ENCODE measurements at regions not wholly inside any gene's neighbourhood (a gene's known extent, or its start where the extent isn't known, plus 50 kb on each side); places are given as distances from the start of the nearest gene placed in this dataset.

DNA sequence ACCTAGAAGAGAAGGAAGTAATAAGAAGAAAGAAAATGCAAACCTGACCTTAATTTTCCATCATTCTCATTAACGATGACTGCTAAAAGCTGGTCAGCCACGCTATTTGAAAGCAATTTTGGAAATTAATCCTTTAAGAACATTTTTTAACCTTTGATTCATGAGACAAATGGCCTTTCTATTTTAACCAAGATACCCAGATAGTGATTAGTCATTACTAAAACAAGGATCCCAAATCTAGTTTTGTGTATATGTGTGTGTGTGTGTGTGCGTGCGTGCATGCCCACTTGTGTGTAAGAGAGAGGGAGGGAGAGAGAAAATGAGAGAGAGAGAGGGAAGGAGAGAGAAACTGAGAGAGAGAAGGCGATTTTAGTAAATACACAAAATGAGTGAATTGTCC is 329.5 kb downstream of the DEPDC1B start:
- no peak for DNase-seq

DNA sequence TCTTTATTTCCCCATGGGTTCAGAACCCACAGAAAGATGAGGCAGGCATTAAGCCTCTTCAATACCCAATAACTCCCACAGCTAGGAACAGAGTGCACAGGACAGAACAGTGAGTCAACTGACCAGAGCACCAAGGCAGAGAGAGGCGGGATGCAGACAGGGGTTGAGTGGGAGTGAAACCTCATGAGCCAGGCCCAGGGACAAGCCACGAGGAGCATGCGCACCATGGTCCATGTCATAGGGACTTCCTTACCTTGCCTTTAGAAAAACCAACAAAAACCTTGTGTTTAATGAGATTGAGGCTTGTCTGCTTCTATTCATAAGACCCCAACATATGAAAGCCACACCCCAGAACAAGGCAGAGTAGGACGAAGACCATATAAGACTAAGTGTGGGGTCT is 330.6 kb downstream of the DEPDC1B start:
- DNase-seq, result no peak

DNA sequence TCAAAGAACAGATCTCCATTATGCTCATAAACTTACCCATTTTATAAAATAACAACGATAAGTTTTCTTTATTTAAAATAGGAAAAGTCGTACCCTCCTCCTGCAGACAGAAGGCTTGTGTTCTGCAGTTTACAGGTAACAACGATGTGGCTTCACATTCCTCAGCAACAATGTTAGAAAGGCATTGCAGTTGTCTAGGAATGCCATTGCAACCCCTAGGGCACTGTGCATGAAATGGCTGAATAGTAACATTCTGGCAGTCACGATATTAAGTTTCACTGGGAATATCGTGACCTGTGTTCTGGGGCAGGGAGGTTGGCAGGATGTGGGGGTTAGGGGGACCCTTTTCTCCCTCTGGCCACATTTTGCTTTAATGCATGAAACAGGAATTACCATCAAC is 331.9 kb downstream of the DEPDC1B start:
- no peak for DNase-seq

DNA sequence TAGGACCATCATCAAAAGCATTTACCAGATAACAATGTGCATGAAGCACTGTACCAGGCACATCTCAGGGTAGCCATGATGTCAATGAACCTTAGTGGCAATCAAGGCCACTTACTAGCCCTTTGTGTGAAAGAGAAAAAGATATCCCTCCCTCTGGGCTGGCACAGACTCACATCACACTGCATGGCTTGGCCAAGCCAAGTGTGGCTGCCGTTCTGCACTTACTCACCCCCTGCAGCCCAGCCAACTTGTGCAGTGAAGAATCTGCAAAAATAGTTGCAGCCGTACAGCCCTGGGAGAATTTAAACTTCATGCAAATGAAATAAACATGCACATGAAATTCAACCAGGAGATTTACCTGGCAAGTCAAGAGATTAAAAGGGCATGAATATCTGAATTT is 333.5 kb downstream of the DEPDC1B start:
- no peak for DNase-seq

DNA sequence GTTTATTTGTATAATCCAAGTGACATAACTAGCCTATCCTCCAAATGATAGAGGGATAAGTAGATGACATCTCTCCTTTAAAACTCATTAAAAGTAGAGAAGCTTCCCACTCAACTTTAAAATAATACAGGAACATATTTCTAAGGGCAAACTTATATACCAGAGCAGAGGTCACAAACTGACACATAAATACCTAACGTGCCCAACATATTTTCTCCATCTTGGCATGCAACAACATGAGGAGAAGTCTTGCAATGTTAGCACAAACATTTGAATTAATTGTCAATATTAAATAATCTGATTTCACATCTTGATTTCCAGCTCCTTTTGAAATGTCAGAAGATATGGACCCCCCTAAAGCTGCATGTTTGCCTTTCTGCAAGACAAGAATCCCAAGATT is 335.0 kb downstream of the DEPDC1B start:
- no peak for DNase-seq

DNA sequence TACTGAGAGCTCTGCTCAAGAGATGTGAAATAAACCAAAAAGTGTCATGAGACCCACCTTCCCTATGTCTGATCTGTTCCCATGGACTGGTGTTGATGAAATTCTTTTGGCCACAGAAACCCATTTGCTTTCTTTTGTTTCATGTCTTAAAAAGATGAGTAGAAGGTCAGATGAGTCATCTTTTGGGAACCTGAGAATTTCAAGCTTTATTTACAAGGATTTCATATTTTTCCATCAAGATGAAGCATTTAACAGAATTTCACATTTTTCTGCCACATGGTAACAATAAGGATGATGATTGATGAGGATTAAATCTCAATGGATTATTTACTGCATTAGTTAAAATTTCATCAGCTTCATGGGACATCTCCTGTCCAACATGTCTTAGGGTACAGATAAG is 337.8 kb downstream of the DEPDC1B start:
- DNase-seq, result no peak

DNA sequence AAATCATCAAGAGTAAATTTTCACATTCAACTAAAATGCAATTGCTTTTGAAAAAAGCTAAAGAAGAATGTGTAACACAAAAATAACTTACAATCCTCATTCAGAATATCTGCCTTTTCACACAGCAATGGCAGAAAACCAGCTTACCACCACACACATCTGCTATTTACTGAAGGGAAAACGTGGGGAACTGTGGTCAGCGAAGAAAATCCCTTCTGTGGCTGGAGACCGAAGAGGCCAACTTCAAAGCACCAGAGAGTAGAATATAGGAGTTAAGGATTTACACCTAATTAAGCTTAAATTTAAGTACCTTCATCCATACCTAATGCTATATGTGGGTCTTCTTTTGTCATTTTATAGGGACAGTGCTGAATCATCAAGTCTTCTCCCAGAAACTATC is 339.6 kb downstream of the DEPDC1B start:
- DNase-seq, result no peak

DNA sequence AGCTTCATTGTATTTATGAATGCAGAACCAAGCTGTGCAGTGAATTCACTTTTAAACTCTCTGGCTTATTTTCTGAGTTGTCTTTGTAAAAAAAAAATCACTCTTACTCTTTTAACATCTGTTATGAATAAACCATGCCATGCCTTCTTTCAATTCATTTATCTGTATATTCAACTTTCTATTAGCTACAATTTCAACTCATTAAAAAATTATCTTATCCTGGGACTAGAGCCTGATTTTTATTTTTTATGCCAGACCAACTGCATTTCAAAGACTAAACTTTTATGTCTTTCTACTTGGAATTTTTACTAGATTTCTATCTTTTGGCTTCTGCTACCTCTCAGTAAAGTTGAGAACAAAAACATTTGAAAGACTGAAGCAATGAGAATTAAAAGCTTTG is 342.7 kb downstream of the DEPDC1B start:
- no peak for DNase-seq

DNA sequence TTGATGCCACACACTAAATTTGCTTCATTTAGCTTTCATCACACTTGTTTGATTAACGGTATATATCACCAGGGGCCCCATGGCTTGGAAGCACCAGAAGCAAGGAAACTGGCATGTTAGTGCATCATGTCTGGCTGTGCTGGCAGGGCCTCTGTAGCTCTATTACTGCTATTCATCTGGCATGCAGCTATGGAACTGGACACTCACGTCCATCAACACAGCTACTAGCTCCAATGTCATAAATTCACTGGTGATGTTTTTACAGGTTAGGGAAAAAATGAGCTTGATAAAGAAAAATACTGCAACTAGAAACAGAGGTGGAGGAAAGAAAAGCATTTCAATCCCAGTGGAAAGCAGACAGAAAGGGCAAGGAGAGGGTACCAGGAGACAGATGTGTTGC is 343.2 kb downstream of the DEPDC1B start:
- no peak for DNase-seq

DNA sequence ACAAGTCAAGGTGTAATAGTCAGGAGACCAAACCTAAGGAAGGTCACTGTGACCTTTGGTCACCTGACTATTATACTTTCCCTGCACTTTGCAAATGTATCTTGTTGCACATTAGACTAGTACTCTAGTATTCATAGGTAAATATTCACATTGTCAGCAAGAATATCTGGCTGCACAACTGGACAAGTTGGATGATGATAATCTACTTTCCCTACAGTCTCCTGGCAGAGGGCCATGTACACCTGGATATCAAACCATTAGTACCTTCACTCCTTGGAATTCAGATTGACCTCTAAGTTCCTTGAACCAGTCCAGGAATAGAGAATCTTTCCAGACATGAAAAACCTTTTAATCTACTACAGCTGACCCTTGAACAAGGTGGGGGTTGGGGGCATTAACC is 344.8 kb downstream of the DEPDC1B start:
- DNase-seq, result no peak

DNA sequence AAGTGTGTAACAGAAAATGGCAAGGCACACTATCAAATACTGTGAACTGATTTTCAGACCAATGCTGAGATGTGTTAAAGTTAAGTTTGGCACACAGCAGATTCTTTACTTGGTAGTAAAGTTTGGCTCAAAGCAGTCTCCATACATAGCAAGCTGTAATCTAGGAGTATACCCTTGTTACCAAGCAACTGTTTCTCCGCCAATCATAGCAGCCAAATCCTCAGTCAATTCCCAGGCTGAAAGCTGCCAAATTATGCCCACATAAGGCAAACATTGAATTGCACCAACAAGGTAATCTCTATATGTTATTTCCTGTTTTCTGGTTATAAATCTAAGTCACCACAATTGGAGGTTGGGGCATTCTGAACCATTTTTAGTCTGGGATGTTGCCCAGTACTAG is 345.7 kb downstream of the DEPDC1B start:
- DNase-seq, result no peak

DNA sequence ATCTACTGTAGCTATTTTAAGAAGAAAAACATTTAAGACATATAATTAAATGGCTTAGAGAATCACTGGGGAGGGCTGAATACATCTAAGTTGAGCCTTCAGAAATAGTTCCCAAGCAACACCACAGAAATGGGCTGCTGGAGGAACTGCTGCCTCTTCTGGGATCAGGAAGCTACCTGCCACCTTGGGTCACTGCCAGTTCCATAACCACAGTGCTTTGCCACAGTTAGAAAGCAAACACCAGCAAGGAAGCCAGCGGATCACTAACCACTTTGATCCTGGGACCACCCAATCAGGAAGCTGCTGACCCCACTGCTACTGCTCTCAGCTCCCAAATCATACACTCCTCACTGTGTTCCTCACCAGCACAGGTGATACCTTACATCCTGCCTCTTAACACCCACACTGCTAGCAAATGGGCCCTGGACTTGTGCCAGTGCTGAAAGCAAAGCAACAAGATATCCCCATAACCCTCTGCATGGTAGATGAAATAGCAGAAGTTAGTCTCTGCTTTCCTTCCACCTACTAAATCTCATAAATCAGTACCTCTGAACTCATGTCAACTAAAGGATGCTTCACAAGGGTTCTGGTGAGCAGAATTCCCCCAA is 346.9 kb downstream of the DEPDC1B start:
- no peak for DNase-seq

DNA sequence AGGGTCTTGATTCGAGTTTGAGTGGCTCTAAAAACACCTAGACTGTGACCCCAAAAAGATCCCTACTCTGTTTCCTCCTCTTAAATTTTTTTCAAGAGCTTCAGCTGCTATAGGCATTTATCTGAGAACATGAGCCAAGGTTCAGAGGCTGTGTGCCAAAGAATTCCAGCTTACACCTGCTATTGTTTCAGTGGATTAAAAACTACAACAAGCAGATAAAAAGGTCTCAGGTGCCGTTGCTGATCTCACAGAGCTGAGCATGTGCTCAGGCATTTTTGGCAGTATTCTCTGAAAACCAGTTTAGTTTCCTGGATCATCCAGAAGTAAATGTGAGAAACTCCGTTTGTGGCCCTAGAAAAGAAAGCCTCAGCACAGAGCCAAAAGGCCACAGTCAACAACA is 349.2 kb downstream of the DEPDC1B start:
- no peak for DNase-seq

DNA sequence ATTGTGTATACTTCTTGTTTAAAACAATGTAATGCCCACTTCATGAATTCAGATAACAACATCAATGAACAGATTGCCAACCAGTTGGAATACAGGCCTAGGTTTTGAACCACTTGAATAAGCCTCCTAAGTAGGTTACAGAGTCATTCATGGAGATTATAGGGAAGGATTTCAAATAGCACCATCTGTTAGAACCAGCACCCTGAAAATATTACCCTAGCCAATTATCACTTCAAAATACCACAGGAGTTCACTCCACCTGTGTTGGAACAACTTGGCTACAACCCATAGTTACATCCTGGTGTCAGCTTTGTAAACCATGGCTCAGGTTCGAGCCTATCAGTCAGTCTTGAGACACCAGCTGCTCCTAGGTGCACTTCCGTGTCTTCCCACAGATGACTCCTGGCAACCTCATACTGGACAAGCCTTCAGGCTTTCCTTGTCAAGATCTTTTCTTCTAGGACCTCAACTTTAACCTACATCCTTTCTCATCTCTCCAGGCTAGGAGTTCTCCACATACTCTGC is 350.0 kb downstream of the DEPDC1B start:
- DNase-seq, result no peak

DNA sequence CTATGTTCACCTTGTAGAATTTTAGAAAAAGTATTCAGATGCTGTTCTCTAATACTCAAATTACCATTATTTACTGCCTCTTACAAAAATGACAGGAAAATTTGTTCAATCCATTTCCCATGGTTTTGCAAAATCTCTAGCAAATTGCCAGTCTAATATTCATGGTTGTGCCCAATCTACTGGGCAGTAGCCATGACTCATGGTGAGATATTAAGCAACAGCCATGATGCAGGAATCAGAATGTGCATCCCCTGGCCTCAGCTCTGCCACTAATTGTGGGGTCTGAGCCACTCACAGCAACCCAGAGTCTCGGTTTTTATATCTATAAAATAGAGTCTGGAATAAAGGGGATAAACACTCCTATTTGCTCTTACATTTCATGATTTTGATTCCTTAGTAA is 353.6 kb downstream of the DEPDC1B start:
- no peak for DNase-seq

DNA sequence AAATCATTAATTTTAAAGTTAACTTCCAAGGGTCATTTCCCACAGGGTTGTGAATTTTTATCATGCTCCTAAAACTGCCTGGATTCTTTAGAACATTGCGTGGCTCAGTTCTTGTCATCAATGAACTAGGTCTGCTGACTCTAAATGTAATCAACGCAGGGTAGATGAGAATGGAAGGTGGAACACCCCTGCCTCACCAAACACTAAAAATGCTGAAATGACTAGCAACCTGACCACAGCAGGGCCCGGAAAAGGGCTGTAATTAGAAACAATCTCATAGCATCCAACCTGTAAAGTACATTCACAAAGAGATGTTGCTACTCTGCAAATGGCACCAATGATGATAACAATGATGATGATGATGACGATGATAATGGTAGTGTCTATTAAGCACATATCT is 356.9 kb downstream of the DEPDC1B start:
- no peak for DNase-seq

DNA sequence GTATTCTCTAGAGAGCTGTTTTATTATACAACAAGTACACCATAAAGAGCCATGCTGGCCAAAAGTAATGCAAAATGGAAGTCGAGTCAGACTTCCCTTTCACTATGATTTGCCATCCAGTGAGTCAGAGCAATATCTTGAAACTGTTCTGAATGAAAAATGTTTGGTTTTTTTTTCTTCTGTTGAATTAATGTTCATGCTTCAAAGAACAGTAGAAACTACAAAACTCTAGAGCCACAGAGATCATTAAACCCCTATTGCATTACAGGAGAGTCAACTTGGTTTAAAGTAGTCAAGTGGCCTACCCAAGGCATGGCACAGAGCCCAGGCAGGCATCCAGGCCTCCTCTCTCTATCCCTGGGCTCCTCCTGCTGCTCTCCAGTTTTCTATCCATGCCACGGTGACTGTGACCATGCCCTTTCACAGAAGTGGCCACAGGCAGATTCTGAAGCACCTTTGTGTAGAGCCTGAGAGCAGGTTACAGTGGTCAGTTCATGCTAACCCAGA is 358.9 kb downstream of the DEPDC1B start:
- no peak for DNase-seq

DNA sequence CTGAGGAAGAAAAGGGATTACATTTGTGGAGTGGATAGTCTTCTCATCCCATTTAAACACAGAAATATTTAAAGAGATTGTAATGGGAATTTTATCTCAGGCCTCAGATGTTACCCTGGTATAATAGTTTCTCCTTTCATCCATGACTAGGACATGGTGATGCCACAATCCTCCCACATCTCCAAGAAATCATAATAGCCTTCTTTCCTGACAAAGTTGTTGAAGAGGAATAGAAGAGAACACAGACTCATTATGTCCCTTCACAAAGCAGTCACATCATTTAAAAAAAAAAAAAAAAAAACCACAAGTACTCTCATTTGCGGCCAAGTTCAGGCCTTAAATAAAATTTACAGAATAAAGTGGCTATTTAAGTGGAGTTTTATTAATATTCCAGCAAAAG is 359.6 kb downstream of the DEPDC1B start:
- DNase-seq, result no peak

DNA sequence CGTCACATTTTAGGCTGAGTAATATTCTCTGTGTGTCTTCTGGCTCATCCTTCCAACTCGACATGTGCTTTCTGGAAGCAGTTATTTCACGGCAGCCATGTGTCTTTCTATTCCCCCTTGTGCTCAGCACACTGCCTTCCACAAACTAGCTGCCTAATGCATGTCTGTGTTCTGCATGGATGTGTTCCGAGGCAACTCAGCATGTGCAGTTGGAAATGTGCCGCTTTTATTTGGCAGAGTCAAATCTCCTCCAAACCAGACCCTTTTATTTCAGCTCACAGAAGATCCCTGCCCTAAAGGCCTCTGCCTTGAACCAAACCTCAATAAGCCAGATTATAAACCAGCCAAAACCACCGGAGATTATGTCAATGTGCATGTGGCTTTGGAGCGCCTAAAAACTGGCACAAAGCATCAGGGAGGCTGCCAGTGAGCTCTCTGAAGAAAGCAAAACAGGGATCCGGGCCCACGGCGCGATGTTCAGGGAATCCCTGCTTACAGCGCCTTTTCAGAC is 360.2 kb downstream of the DEPDC1B start:
- DNase-seq, result no peak

DNA sequence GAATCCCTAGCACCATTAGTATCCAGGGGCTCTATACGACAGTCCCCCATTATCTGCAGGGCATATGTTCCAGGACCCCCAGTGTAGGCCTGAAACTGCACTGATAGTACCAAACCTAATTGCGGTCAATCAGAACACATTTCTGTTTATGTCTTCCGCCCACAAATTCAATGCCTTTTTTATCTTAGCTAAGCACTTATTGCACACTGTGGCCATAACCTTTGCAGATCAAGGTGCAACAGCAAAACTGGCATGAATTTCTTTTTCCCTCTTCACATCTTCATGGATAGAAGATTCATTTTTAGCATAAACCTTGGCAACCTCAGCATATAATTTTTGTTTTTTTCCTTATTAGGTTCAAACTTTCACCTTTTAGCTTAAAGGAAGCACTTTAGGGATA is 361.1 kb downstream of the DEPDC1B start:
- DNase-seq, result no peak

DNA sequence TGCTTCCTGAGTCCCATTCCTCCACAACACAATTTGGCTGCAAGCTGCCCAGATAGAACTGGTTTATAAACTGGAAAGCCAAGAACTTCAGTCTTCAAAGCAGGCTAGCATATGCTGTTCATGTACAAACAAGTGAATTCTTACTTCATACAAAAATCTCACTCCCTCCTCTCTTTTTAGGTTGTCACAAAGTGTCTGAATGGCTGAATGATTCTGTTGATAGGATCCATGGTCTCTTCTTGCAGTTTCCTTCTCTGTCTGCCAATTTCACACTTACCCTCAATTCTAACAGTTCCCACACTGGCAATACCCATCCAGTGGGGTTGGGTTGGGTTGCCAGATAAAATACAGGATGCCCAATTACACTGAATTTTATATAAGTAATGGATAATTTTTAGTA is 363.5 kb downstream of the DEPDC1B start:
- no peak for DNase-seq

DNA sequence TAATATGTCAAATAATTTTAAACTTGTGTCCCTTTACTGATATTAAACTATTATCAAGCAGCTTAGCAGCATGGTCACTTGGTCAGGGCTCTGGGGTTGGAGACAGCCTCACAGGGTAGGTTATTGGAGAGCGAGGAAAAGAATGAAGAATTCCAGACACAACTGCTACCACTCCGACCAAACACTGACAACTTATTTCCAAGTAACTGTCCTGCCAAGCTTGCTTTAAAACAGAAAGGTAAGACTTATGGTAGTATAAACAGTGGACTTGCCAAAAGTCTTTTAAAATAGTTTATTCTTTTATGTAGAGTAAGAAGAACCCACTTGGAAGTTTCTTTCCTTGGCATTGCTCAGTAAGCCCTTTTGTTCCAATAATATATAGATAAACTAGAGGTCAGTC is 364.1 kb downstream of the DEPDC1B start:
- DNase-seq, result no peak

DNA sequence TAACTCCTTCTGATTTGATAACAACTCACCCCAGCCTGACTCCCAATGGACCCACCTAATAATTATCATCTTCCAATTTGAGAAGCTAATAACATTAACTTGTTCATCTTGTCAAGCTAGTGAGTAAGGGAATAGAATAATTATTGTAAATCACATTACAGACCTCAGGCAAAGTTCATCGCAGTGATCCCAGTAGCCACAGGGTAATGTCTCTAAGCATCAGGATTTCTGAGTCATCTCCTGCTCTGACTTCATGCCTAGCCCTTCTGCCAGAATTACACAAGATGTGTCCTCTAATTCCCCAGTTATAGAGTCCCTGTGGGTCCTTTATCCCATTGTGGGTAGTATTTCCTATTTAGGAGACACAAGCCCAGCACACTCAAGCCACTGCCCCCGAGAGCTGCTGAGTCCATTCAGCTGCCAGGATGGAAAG is 365.7 kb downstream of the DEPDC1B start:
- no peak for DNase-seq

DNA sequence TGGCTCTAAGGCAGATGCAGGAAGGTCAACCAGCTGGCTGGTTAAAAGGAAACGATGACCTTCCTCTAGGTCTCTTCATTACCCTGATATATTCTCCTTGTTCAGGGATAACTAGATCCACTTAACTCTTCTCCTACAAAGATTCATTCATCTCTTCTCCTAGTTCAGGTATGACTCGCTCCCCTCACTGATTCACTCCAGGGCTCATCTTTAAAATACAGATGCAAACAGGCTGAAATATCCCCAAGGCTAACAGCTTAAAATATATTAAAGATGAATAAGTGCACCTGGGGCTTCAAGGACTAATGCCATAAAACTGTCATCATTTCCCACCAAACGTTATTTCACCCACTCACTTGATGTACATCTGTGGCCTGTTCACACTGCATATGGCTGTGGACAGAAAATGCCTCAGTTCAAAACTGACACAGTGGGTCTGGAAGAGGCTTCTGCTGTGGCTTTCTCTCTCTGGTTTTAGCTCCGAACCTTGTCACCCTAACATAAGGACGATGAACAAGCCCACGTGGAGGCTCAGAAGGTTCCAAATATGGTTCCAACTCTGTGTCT is 366.9 kb downstream of the DEPDC1B start:
- DNase-seq, result no peak
